Heart left ventricle (tissue), 16 donors: ENCODE measurements at regions not wholly inside any gene's neighbourhood (a gene's known extent, or its start where the extent isn't known, plus 50 kb on each side); places are given as distances from the start of the nearest gene placed in this dataset.

Experiments
- ATAC-seq, 4 donors: fragments of 200-7000 bp; cut with Tn5 transposase; one replicate each; pipeline ENCODE4 v1.9.1; 2020 to 2022; ENCODE audit warnings: moderate library complexity in 4 of 4, mild to moderate bottlenecking in 3 of 4, moderate number of reproducible peaks in 1 of 4
- DNase-seq, 5 donors: peaks; one replicate each; pipeline ENCODE4 v3.0.0-alpha.2; 2020
- H3K27ac ChIP-seq, 12 donors: fragments of 200-600 bp; sonication (generic) in 4 of 12; one replicate each; pipeline versions ENCODE4 v1.5.0 to v1.8.0; 2016 to 2022; ENCODE audit warnings: mild to moderate bottlenecking in 2 of 12
- H3K27me3 ChIP-seq, 9 donors: fragments of 200-600 bp; sonication (generic) in 2 of 9; one replicate each; pipeline versions ENCODE4 v1.5.1 to v1.8.0; 2016 to 2022; ENCODE audit warnings: mild to moderate bottlenecking in 3 of 9
- H3K36me3 ChIP-seq, 9 donors: fragments of 200-600 bp; sonication (generic) in 2 of 9; one replicate each; pipeline versions ENCODE4 v1.5.0 to v1.8.0; 2018 to 2022; ENCODE audit warnings: mild to moderate bottlenecking in 2 of 9
- H3K4me1 ChIP-seq, 12 donors: fragments of 200-600 bp; sonication (generic) in 4 of 12; one replicate each; pipeline versions ENCODE4 v1.5.0 to v1.8.0; 2016 to 2022; ENCODE audit warnings: mild to moderate bottlenecking in 3 of 12
- H3K4me3 ChIP-seq, 12 donors: fragments of 200-600 bp; sonication (generic) in 4 of 12; one replicate each; pipeline versions ENCODE4 v1.5.0 to v1.8.0; 2017 to 2022; ENCODE audit warnings: mild to moderate bottlenecking in 9 of 12, moderate library complexity in 4 of 12
- H3K9me3 ChIP-seq, 12 donors: fragments of 200-600 bp; sonication (generic) in 4 of 12; one replicate each; pipeline versions ENCODE4 v1.5.0 to v1.8.0; 2016 to 2022; ENCODE audit warnings: mild to moderate bottlenecking in 1 of 12
- CTCF ChIP-seq, 12 donors: fragments of 200-600 bp; sonication (generic) in 4 of 12; IDR thresholded peaks; one replicate each; pipeline versions ENCODE4 v1.5.0 to v1.8.0; 2018 to 2022; ENCODE audit warnings: antibody characterized with exemption in 12 of 12, mild to moderate bottlenecking in 5 of 12
- POLR2A ChIP-seq, 2 donors: fragments of 450-650 bp; IDR thresholded peaks; one replicate each; pipeline ENCODE4 v1.6.1; 2017; ENCODE audit warnings: antibody characterized with exemption in 2 of 2, mild to moderate bottlenecking in 2 of 2, moderate library complexity in 2 of 2
- WGBS, 4 donors: extraction: QIAGEN DNeasy Blood & Tissue Kit in 2 of 4; methylation state at CpG; one replicate each; pipeline versions ENCODE4 v1.1.5 to v1.1.7; 2013 to 2018; 5-methylcytosine and 5-hydroxymethylcytosine counted together
- intact Hi-C, 10 donors: fragments of 100-400 bp; cut with DNase I; formaldehyde crosslinking; loops; one replicate each; pipeline versions ENCODE4 v1.11.1 to v1.14.2; 2022
- donor health status: ischemic (EF 13 %, LVEDD 7.1; RV severe dilation, severe dysfunction).
- donor health status: healthy with polysubstance abuse.
- donor health status: DM: no; HTN: yes; CAD: no.
- donor health status: DM: no; HTN: no; CAD: no.
- donor health status: ischemic (EF 25% LVEDD 6.9; RV normal size, moderate dysfunction).
- donor health status: ischemic (EF 25% LVEDD 5.7; RV mildly dilated, moderate dysfunction).
- donor health status: healthy.
- donor health status: DM: yes; HTN: yes; CAD: no.
- donor health status: ischemic (EF 35%, LVEDD 5.7; RV mildly dilated, moderate dysfunction).
- donor health status: nonischemic (EF 11% LVEDD 7.7; RV severe dilation, severe dysfunction).
- donor health status: DM: yes; HTN: yes; CAD: no.
- donor health status: PGD.
- donor health status: ischemic (EF 29% LVEDD 5.4; RV normal size, mild dysfunction).
- donor health status: nonischemic (EF 23%, LVEDD 6.1; RV moderate dilation, normal function).

- TF ChIP-seq POLR2A (IDR thresholded peaks at IDR 0.05) (no peak), CTCF (IDR thresholded peaks at IDR 0.05) (no peak)
- H3K36me3 ChIP-seq, result no peaks in the 10 kb centered on the region
- peaks cover 0 to 2% (median 0%) of the 10 kb centered on the region in 12 donors for H3K9me3 ChIP-seq
- H3K27ac ChIP-seq, result no peak overlapping the region
- H3K27me3 ChIP-seq, result no peaks in the 10 kb centered on the region
- 77 to 91% (median 84%) methylated on average over 5 of the region's 5 CpGs for WGBS, 4 donors
- no peak overlapping the region for H3K4me3 ChIP-seq
- no peak for ATAC-seq
- peaks cover 0 to 12% (median 0%) of the 10 kb centered on the region in 12 donors for H3K4me1 ChIP-seq
- no peak for DNase-seq
- intact Hi-C loops, result loop anchor here in 1 of 10 donors (10.0 kb wide), 1 partner anchor 296 kb away; no protein-coding TSS in a partner anchor
Observed at GRCh38 chr11:69430566-69430965, 50.9 kb upstream of the LINC01488 start.

GRCh38 chr11:69431136-69431535 is 50.3 kb upstream of the LINC01488 start:
- no peak for ATAC-seq
- H3K27ac ChIP-seq, result no peak overlapping the region
- H3K9me3 ChIP-seq, result no peaks in the 10 kb centered on the region
- TF ChIP-seq CTCF (IDR thresholded peaks at IDR 0.05) (no peak), POLR2A (IDR thresholded peaks at IDR 0.05) (no peak)
- intact Hi-C loops, result loop anchor here in 1 of 10 donors (10.0 kb wide), 1 partner anchor 296 kb away; no protein-coding TSS in a partner anchor
- no peak overlapping the region for H3K4me3 ChIP-seq
- WGBS, 4 donors, result 79 to 84% (median 81%) methylated on average over 5 of the region's 5 CpGs
- peaks cover 0 to 12% (median 0%) of the 10 kb centered on the region in 12 donors for H3K4me1 ChIP-seq
- DNase-seq, result no peak
- peaks cover 0 to 3% (median 0%) of the 10 kb centered on the region in 9 donors for H3K27me3 ChIP-seq
- no peaks in the 10 kb centered on the region for H3K36me3 ChIP-seq
